HEK293 (cell line): ENCODE measurements at regions not wholly inside any gene's neighbourhood (a gene's known extent, or its start where the extent isn't known, plus 50 kb on each side); places are given as distances from the start of the nearest gene placed in this dataset.

ENCODE experiments used
- CTCF ChIA-PET: fragments of 350-600 bp; formaldehyde crosslinking; extraction: SDS; loops from one replicate; lab custom pipeline; 2021; ENCODE audit warnings: antibody characterized with exemption; lab: Yijun Ruan, JAX
- POLR2A ChIA-PET: fragments of 300-600 bp; formaldehyde crosslinking; extraction: SDS; loops from one replicate; lab custom pipeline; 2020; ENCODE audit warnings: antibody characterized with exemption, inconsistent platforms; lab: Yijun Ruan, JAX
- H3K27ac ChIP-seq: fragments of 200-500 bp; sonication (Bioruptor generic); 2 replicates; pipeline ENCODE4 v1.5.1; 2014; ENCODE audit warnings: low read depth, low read length, control low read depth, inconsistent platforms; ENCODE audit errors: extremely low read depth
- H3K36me3 ChIP-seq, 2 experiments: fragments of 200-500 bp in 1 of 2; sonication (Bioruptor generic) in 1 of 2; 1 replicate in 1 of 2; 2 replicates in 1 of 2; pipeline ENCODE4 v1.5.1; 2014 to 2017; ENCODE audit warnings: inconsistent platforms in 2 of 2, low read length in 2 of 2; ENCODE audit not compliant: control insufficient read depth in 2 of 2, insufficient read depth in 1 of 2
- H3K4me1 ChIP-seq: fragments of 200-500 bp; sonication (Bioruptor generic); 2 replicates; pipeline ENCODE4 v1.5.1; 2014; ENCODE audit warnings: mild to moderate bottlenecking, low read length, inconsistent platforms; ENCODE audit not compliant: control insufficient read depth, insufficient read depth
- H3K4me3 ChIP-seq: 2 replicates; pipeline ENCODE4 v1.5.1; 2011; ENCODE audit warnings: low read depth, mild to moderate bottlenecking, control low read depth, low read length, moderate library complexity
- H3K9me3 ChIP-seq: fragments of 200-500 bp; sonication (Bioruptor generic); 2 replicates; pipeline ENCODE4 v1.5.1; 2014; ENCODE audit warnings: low read depth, low read length, inconsistent platforms; ENCODE audit not compliant: control insufficient read depth, insufficient read depth
- BCL11A ChIP-seq: fragments of 450-650 bp; formaldehyde crosslinking; IDR thresholded peaks from 2 replicates; pipeline ENCODE4 v1.5.1; 2016; ENCODE audit warnings: low read depth, missing biosample characterization, missing genetic modification characterization
- REPIN1 ChIP-seq: fragments of 450-650 bp; formaldehyde crosslinking; IDR thresholded peaks from 2 replicates; pipeline ENCODE4 v1.5.1; 2017; ENCODE audit warnings: missing biosample characterization, missing genetic modification characterization, low read depth
- SP7 ChIP-seq: fragments of 450-650 bp; formaldehyde crosslinking; IDR thresholded peaks from 2 replicates; pipeline ENCODE4 v1.5.1; 2016; ENCODE audit warnings: missing biosample characterization, missing genetic modification characterization
- TRIM28 ChIP-seq: IDR thresholded peaks from 2 replicates; pipeline ENCODE4 v1.6.1; 2011; ENCODE audit warnings: low read length, control low read depth, borderline replicate concordance
- ZBTB17 ChIP-seq: fragments of 450-650 bp; formaldehyde crosslinking; IDR thresholded peaks from 2 replicates; pipeline ENCODE4 v1.5.1; 2016; ENCODE audit warnings: missing biosample characterization, missing genetic modification characterization
- ZBTB20 ChIP-seq: fragments of 450-650 bp; formaldehyde crosslinking; IDR thresholded peaks from 2 replicates; pipeline ENCODE4 v1.5.1; 2016; ENCODE audit warnings: missing biosample characterization, missing genetic modification characterization
- ZBTB48 ChIP-seq: fragments of 450-650 bp; formaldehyde crosslinking; IDR thresholded peaks from 2 replicates; pipeline ENCODE4 v1.5.1; 2016; ENCODE audit warnings: missing biosample characterization, missing genetic modification characterization
- ZNF132 ChIP-seq: fragments of 450-650 bp; formaldehyde crosslinking; IDR thresholded peaks from 2 replicates; pipeline ENCODE4 v1.5.1; 2017; ENCODE audit warnings: missing biosample characterization, missing genetic modification characterization, borderline replicate concordance
- ZNF146 ChIP-seq: fragments of 450-650 bp; formaldehyde crosslinking; IDR thresholded peaks from 2 replicates; pipeline ENCODE4 v1.5.1; 2016; ENCODE audit warnings: missing biosample characterization, missing genetic modification characterization
- ZNF157 ChIP-seq: fragments of 450-650 bp; formaldehyde crosslinking; IDR thresholded peaks from 2 replicates; pipeline ENCODE4 v1.5.1; 2016; ENCODE audit warnings: missing biosample characterization, missing genetic modification characterization
- ZNF2 ChIP-seq: fragments of 450-650 bp; formaldehyde crosslinking; IDR thresholded peaks from 2 replicates; pipeline ENCODE4 v1.5.1; 2016; ENCODE audit warnings: missing biosample characterization, missing genetic modification characterization
- ZNF211 ChIP-seq: fragments of 450-650 bp; formaldehyde crosslinking; IDR thresholded peaks from 2 replicates; pipeline ENCODE4 v1.5.1; 2016; ENCODE audit warnings: low read depth, missing biosample characterization, missing genetic modification characterization
- ZNF324 ChIP-seq: fragments of 450-650 bp; formaldehyde crosslinking; IDR thresholded peaks from 2 replicates; pipeline ENCODE4 v1.5.1; 2016; ENCODE audit warnings: missing biosample characterization, missing genetic modification characterization
- ZNF433 ChIP-seq: fragments of 450-650 bp; formaldehyde crosslinking; IDR thresholded peaks from 2 replicates; pipeline ENCODE4 v1.5.1; 2016; ENCODE audit warnings: missing biosample characterization, missing genetic modification characterization, low read depth
- ZNF48 ChIP-seq: fragments of 450-650 bp; formaldehyde crosslinking; IDR thresholded peaks from 2 replicates; pipeline ENCODE4 v1.5.1; 2016; ENCODE audit warnings: missing biosample characterization, missing genetic modification characterization
- ZNF514 ChIP-seq: fragments of 450-650 bp; formaldehyde crosslinking; IDR thresholded peaks from 2 replicates; pipeline ENCODE4 v1.5.1; 2016; ENCODE audit warnings: missing biosample characterization, missing genetic modification characterization
- ZNF529 ChIP-seq: fragments of 450-650 bp; formaldehyde crosslinking; IDR thresholded peaks from 2 replicates; pipeline ENCODE4 v1.5.1; 2017; ENCODE audit warnings: missing genetic modification characterization, missing biosample characterization; ENCODE audit not compliant: insufficient replicate concordance
- ZNF585B ChIP-seq: fragments of 450-650 bp; formaldehyde crosslinking; IDR thresholded peaks from 2 replicates; pipeline ENCODE4 v1.5.1; 2016; ENCODE audit warnings: missing biosample characterization, missing genetic modification characterization
- ZNF600 ChIP-seq: fragments of 450-650 bp; formaldehyde crosslinking; IDR thresholded peaks from 2 replicates; pipeline ENCODE4 v1.5.1; 2016; ENCODE audit warnings: missing biosample characterization, missing genetic modification characterization
- ZNF654 ChIP-seq: fragments of 450-650 bp; formaldehyde crosslinking; IDR thresholded peaks from 2 replicates; pipeline ENCODE4 v1.5.1; 2016; ENCODE audit warnings: low read depth, missing biosample characterization, missing genetic modification characterization
- ZNF701 ChIP-seq: fragments of 450-650 bp; formaldehyde crosslinking; IDR thresholded peaks from 2 replicates; pipeline ENCODE4 v1.5.1; 2016; ENCODE audit warnings: missing biosample characterization, missing genetic modification characterization
- ZNF837 ChIP-seq: fragments of 450-650 bp; formaldehyde crosslinking; IDR thresholded peaks from 2 replicates; pipeline ENCODE4 v1.5.1; 2016; ENCODE audit warnings: missing biosample characterization, missing genetic modification characterization
- ZSCAN23 ChIP-seq: fragments of 450-650 bp; formaldehyde crosslinking; IDR thresholded peaks from 2 replicates; pipeline ENCODE4 v1.5.1; 2016; ENCODE audit warnings: missing biosample characterization, missing genetic modification characterization
- ZSCAN30 ChIP-seq: fragments of 450-650 bp; IDR thresholded peaks from 2 replicates; pipeline ENCODE4 v1.5.1; 2018; ENCODE audit warnings: missing biosample characterization, mild to moderate bottlenecking, missing genetic modification characterization, moderate library complexity
- TF ChIP-seq, protein P1 (sequence below): fragments of 450-650 bp; formaldehyde crosslinking; IDR thresholded peaks from 2 replicates; pipeline ENCODE4 v1.5.1; 2016; ENCODE audit warnings: missing biosample characterization, missing genetic modification characterization
- TF ChIP-seq, protein P2 (sequence below): fragments of 450-650 bp; formaldehyde crosslinking; IDR thresholded peaks from 2 replicates; pipeline ENCODE4 v1.5.1; 2016; ENCODE audit warnings: missing biosample characterization, missing genetic modification characterization
- TF ChIP-seq, protein P3 (sequence below): fragments of 450-650 bp; formaldehyde crosslinking; IDR thresholded peaks from 2 replicates; pipeline ENCODE4 v1.5.1; 2016; ENCODE audit warnings: missing biosample characterization, missing genetic modification characterization
- TF ChIP-seq, protein P4 (sequence below): fragments of 450-650 bp; IDR thresholded peaks from 2 replicates; pipeline ENCODE4 v1.5.1; 2018; ENCODE audit warnings: missing biosample characterization, mild to moderate bottlenecking, missing genetic modification characterization

DNA sequence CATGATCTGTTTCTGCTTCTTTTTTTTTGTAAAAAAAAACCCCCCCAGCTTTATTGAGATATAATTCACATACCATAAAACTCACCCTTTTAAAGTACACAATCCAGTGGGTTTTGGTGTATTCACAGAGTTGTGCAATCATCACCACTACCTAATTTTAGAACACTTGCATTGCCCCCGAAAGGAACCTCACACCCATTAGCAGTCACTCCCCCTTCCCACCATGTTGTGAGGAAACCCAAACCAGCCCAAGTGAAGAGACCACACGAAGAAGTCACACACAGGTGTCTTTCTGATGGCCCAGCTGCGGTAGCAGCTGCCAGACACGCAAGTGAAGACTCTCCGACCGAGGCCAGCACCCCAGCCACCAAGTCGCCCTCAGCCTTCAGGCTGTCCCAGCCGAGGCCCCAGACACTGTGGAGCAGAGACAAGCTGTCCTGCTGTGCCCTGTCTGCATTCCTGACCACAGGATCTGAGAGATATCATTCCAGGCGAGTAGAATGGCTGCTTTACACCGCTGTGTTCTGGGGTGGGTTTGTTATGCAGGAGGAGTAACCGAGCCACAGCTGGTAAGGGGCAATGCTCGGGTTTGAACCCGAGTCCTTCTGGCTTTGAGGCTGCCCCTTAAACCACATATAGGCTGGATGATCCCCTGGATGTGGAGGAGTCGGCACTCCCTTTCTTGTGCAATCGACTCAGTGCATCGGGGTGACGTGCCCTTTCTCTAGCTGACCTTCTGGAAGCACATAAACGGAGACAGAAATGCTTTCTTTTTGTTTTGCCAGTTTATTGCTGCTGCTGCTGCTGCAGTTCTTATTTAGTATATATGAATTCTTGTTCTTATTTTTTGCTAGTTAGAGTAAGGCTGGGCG, 59.1 kb upstream of the PTPN1 start:
- H3K27ac ChIP-seq = no peak overlapping the region
- no peaks in the 10 kb centered on the region for H3K36me3 ChIP-seq
- no peaks in the 10 kb centered on the region for H3K4me1 ChIP-seq
- no peak overlapping the region for H3K4me3 ChIP-seq
- CTCF ChIA-PET = interaction anchor here (0.7 to 1.0 kb wide), 2 partner anchors 11 to 260 kb away, joined by 3 to 6 read pairs; no protein-coding TSS in a partner anchor
- H3K9me3 ChIP-seq = no peaks in the 10 kb centered on the region
- POLR2A ChIA-PET = interaction anchor here (0.6 kb wide), 1 partner anchor 449 kb away, joined by 3 read pairs; no protein-coding TSS in a partner anchor
- TF ChIP-seq ZNF146 (tag by site-specific recombination) = no peak
- TF ChIP-seq ZNF48 (tag by site-specific recombination) = no peak
- TF ChIP-seq ZNF324 (tag by site-specific recombination) = no peak
- TF ChIP-seq, protein P1, sequence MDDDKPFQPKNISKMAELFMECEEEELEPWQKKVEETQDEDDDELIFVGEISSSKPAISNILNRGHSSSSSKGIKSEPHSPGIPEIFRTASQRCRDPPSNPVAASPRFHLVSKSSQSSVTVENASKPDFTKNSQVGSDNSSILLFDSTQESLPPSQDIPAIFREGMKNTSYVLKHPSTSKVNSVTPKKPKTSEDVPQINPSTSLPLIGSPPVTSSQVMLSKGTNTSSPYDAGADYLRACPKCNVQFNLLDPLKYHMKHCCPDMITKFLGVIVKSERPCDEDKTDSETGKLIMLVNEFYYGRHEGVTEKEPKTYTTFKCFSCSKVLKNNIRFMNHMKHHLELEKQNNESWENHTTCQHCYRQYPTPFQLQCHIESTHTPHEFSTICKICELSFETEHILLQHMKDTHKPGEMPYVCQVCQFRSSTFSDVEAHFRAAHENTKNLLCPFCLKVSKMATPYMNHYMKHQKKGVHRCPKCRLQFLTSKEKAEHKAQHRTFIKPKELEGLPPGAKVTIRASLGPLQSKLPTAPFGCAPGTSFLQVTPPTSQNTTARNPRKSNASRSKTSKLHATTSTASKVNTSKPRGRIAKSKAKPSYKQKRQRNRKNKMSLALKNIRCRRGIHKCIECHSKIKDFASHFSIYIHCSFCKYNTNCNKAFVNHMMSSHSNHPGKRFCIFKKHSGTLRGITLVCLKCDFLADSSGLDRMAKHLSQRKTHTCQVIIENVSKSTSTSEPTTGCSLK (tag by site-specific recombination) = no peak
- TF ChIP-seq, protein P2, sequence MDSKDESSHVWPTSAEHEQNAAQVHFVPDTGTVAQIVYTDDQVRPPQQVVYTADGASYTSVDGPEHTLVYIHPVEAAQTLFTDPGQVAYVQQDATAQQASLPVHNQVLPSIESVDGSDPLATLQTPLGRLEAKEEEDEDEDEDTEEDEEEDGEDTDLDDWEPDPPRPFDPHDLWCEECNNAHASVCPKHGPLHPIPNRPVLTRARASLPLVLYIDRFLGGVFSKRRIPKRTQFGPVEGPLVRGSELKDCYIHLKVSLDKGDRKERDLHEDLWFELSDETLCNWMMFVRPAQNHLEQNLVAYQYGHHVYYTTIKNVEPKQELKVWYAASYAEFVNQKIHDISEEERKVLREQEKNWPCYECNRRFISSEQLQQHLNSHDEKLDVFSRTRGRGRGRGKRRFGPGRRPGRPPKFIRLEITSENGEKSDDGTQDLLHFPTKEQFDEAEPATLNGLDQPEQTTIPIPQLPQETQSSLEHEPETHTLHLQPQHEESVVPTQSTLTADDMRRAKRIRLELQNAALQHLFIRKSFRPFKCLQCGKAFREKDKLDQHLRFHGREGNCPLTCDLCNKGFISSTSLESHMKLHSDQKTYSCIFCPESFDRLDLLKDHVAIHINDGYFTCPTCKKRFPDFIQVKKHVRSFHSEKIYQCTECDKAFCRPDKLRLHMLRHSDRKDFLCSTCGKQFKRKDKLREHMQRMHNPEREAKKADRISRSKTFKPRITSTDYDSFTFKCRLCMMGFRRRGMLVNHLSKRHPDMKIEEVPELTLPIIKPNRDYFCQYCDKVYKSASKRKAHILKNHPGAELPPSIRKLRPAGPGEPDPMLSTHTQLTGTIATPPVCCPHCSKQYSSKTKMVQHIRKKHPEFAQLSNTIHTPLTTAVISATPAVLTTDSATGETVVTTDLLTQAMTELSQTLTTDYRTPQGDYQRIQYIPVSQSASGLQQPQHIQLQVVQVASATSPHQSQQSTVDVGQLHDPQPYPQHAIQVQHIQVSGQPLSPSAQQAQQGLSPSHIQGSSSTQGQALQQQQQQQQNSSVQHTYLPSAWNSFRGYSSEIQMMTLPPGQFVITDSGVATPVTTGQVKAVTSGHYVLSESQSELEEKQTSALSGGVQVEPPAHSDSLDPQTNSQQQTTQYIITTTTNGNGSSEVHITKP (tag by site-specific recombination) = no peak
- no peak for TF ChIP-seq ZNF529
- TF ChIP-seq BCL11A (tag by site-specific recombination) = no peak
- TF ChIP-seq ZNF514 = no peak
- TF ChIP-seq TRIM28 = no peak
- TF ChIP-seq ZNF2 (tag by site-specific recombination) = no peak
- TF ChIP-seq SP7 = no peak
- TF ChIP-seq ZNF211 (tag by site-specific recombination) = no peak
- TF ChIP-seq, protein P3, sequence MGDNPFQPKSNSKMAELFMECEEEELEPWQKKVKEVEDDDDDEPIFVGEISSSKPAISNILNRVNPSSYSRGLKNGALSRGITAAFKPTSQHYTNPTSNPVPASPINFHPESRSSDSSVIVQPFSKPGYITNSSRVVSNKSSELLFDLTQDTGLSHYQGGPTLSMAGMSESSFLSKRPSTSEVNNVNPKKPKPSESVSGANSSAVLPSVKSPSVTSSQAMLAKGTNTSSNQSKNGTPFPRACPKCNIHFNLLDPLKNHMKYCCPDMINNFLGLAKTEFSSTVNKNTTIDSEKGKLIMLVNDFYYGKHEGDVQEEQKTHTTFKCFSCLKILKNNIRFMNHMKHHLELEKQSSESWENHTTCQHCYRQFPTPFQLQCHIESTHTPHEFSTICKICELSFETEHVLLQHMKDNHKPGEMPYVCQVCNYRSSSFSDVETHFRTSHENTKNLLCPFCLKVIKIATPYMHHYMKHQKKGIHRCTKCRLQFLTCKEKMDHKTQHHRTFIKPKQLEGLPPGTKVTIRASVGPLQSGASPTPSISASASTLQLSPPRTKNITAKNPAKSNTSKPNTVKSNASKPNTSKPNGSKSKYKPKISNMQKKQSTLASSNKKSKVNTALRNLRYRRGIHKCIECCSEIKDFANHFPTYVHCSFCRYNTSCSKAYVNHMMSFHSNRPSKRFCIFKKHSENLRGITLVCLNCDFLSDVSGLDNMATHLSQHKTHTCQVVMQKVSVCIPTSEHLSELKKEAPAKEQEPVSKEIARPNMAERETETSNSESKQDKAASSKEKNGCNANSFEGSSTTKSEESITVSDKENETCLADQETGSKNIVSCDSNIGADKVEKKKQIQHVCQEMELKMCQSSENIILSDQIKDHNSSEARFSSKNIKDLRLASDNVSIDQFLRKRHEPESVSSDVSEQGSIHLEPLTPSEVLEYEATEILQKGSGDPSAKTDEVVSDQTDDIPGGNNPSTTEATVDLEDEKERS = no peak
- no peak for TF ChIP-seq ZNF837
- no peak for TF ChIP-seq ZNF701
- TF ChIP-seq ZNF132 = no peak
- TF ChIP-seq ZNF654 (tag by site-specific recombination) = no peak
- no peak for TF ChIP-seq ZSCAN30
- 0 out of 2 replicates have a peak, but pooled peaks have one; percentile 15 for TF ChIP-seq ZBTB48 (tag by site-specific recombination)
- TF ChIP-seq REPIN1 (tag by site-specific recombination) = no peak
- no peak for TF ChIP-seq ZNF585B (tag by site-specific recombination)
- no peak for TF ChIP-seq ZNF433 (tag by site-specific recombination)
- peak; percentile 84; the same call in 1 of the 2 replicates for TF ChIP-seq ZBTB17 (tag by site-specific recombination)
- TF ChIP-seq ZBTB20 (tag by site-specific recombination) = no peak
- TF ChIP-seq ZNF600 (tag by site-specific recombination) = peak; percentile 88
- TF ChIP-seq, protein P4, sequence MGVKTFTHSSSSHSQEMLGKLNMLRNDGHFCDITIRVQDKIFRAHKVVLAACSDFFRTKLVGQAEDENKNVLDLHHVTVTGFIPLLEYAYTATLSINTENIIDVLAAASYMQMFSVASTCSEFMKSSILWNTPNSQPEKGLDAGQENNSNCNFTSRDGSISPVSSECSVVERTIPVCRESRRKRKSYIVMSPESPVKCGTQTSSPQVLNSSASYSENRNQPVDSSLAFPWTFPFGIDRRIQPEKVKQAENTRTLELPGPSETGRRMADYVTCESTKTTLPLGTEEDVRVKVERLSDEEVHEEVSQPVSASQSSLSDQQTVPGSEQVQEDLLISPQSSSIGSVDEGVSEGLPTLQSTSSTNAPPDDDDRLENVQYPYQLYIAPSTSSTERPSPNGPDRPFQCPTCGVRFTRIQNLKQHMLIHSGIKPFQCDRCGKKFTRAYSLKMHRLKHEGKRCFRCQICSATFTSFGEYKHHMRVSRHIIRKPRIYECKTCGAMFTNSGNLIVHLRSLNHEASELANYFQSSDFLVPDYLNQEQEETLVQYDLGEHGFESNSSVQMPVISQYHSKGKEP = no peak
- TF ChIP-seq ZNF157 (tag by site-specific recombination) = no peak
- no peak for TF ChIP-seq ZSCAN23 (tag by site-specific recombination)
